T-helper 2 cell treated with Interferon-gamma antibody and Interleukin-4, amounts not matched to agents 5 μg/mL and 100 μg/mL, for 36 hours (primary cell): ENCODE measurements at regions not wholly inside any gene's neighbourhood (a gene's known extent, or its start where the extent isn't known, plus 50 kb on each side); places are given as distances from the start of the nearest gene placed in this dataset.

Experiments used
- DNase-seq: peaks from one replicate; pipeline ENCODE4 v3.0.0; 2021; ENCODE audit warnings: low spot score
- H3K27ac Mint-ChIP-seq: one replicate; pipeline ENCODE4 v1.8.0; 2021; ENCODE audit warnings: mild to moderate bottlenecking, mixed read lengths
- H3K27me3 Mint-ChIP-seq: one replicate; pipeline ENCODE4 v1.8.0; 2021; ENCODE audit warnings: low read depth, mixed read lengths
- H3K36me3 Mint-ChIP-seq: one replicate; pipeline ENCODE4 v1.8.0; 2021; ENCODE audit warnings: low read depth, mixed read lengths
- H3K4me1 Mint-ChIP-seq: one replicate; pipeline ENCODE4 v1.8.0; 2021; ENCODE audit warnings: low read depth, mixed read lengths
- H3K4me3 Mint-ChIP-seq: one replicate; pipeline ENCODE4 v1.8.0; 2022; ENCODE audit warnings: mild to moderate bottlenecking, moderate library complexity, mixed read lengths
- H3K9me3 Mint-ChIP-seq: one replicate; pipeline ENCODE4 v1.8.0; 2021; ENCODE audit warnings: mixed read lengths

DNA sequence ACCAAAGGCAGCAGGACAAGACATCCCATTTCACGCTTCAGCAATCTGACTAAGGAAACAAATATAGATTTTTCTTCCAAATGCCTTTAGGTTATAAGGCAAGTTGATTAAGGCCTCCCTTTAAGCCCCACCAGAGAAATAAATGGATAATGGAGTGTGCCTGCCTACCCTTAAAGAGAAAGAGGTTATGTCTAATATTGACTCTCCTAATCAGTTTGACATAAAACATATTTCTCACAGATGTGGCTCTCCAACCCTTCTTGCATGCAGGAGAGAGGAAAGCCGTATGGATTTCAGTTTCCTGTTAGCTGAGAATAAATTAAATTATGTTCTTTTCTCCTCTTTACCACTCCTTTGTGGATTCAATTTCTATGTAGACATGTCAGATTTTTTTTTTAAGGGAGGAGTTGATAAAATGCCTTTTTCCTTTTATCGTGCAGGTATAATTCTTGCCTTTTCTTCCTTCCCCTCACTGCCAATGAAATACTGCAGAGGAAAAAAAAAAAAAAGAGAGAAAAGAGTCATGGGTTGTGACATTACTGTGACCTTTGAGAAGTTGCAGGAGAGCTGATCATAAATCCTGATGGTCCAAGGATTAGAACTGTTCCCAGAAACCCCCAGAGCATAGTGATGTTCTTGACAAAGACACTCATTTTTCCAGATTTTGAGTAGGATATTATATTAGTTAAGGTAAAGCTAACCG, 355.3 kb upstream of the SLCO3A1 start:
- Mint-ChIP-seq H3K9me3 (no peaks in the 10 kb centered on the region), H3K27ac (no peak overlapping the region), H3K27me3 (peaks cover 11% of the 10 kb centered on the region), H3K4me3 (no peak overlapping the region), H3K36me3 (no peaks in the 10 kb centered on the region), H3K4me1 (no peaks in the 10 kb centered on the region)
- no peak for DNase-seq

DNA sequence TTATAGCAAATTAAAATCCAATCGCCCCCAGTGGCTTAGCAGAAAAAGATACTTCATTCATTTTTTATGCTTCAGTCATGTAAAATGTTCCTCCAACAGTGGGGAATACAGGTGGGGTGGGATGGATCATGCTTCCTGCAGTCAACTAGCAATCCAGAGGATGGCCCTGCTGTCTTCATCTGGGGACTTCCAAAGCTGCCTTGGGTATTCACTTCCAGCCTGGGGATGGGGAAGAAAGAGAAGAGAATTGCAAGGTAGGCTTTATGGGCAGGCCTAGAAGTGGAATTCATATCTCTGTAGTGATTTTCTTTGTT, 354.8 kb upstream of the SLCO3A1 start:
- Mint-ChIP-seq H3K27me3 (peaks cover 11% of the 10 kb centered on the region), H3K4me3 (no peak overlapping the region), H3K9me3 (no peaks in the 10 kb centered on the region), H3K36me3 (no peaks in the 10 kb centered on the region), H3K27ac (no peak overlapping the region), H3K4me1 (no peaks in the 10 kb centered on the region)
- DNase-seq = no peak

- Mint-ChIP-seq H3K4me1 (no peaks in the 10 kb centered on the region), H3K27me3 (peaks cover 11% of the 10 kb centered on the region), H3K9me3 (no peaks in the 10 kb centered on the region), H3K27ac (no peak overlapping the region), H3K36me3 (no peaks in the 10 kb centered on the region), H3K4me3 (no peak overlapping the region)
- DNase-seq = no peak
These were observed 353.6 kb upstream of the SLCO3A1 start for GRCh38 chr15:91499774-91500383.

DNA sequence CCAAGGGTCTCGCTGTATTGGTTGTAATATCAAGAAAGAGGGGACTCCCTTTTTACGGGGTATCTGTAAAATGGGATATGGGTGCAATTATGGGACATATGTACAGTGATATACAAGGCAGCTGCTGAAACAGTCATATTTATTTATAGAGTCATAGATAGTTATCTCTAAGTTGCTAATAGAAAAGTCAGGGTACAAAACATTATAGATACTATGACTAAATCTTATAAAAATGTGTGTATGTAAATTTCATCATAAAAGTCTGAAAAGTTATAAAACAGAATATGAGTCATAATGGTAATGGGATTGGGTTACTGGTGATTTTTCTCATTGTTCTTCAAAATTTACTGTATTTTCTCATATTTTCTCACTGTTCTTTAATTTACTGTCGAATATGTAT, 344.9 kb upstream of the SLCO3A1 start:
- H3K9me3 Mint-ChIP-seq = no peaks in the 10 kb centered on the region
- H3K36me3 Mint-ChIP-seq = no peaks in the 10 kb centered on the region
- no peak for DNase-seq

GRCh38 chr15:91514147-91514546, 339.4 kb upstream of the SLCO3A1 start:
- H3K9me3 Mint-ChIP-seq = no peaks in the 10 kb centered on the region
- H3K4me3 Mint-ChIP-seq = no peak overlapping the region
- peaks cover 16% of the 10 kb centered on the region for H3K27me3 Mint-ChIP-seq
- no peaks in the 10 kb centered on the region for H3K4me1 Mint-ChIP-seq
- no peaks in the 10 kb centered on the region for H3K36me3 Mint-ChIP-seq
- no peak for DNase-seq
- H3K27ac Mint-ChIP-seq = no peak overlapping the region

More for the DNA sequence above, 344.9 kb upstream of the SLCO3A1 start:
- Mint-ChIP-seq H3K27me3 (peaks cover 11% of the 10 kb centered on the region), H3K4me1 (no peaks in the 10 kb centered on the region), H3K27ac (no peak overlapping the region), H3K4me3 (no peak overlapping the region)

GRCh38 chr15:91515188-91515754, 338.2 kb upstream of the SLCO3A1 start:
- no peak for DNase-seq
- Mint-ChIP-seq H3K36me3 (no peaks in the 10 kb centered on the region), H3K27ac (no peak overlapping the region), H3K4me3 (no peak overlapping the region), H3K27me3 (peaks cover 16% of the 10 kb centered on the region), H3K4me1 (no peaks in the 10 kb centered on the region), H3K9me3 (no peaks in the 10 kb centered on the region)

DNA sequence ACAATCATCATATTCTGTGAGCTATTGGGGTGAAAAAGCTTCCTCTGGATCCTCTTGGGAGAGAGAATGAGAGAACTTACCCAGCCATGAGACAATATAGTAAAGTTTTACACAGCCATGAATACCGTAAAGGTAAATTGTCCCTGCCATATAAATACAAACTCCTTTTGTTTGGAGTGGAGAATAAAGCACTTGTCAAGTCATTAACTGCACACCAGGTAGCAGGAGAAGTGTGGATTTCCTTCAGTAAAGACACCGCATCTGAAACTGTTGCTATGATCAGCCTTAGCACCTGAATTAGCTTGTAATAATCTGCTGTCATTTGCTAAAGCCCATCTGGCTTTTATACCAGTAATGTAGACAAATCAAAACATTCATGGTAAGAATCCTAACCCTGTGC, 336.6 kb upstream of the SLCO3A1 start:
- Mint-ChIP-seq H3K4me1 (no peaks in the 10 kb centered on the region), H3K9me3 (no peaks in the 10 kb centered on the region), H3K27me3 (peaks cover 9% of the 10 kb centered on the region), H3K4me3 (no peak overlapping the region), H3K27ac (no peak overlapping the region), H3K36me3 (no peaks in the 10 kb centered on the region)
- no peak for DNase-seq

DNA sequence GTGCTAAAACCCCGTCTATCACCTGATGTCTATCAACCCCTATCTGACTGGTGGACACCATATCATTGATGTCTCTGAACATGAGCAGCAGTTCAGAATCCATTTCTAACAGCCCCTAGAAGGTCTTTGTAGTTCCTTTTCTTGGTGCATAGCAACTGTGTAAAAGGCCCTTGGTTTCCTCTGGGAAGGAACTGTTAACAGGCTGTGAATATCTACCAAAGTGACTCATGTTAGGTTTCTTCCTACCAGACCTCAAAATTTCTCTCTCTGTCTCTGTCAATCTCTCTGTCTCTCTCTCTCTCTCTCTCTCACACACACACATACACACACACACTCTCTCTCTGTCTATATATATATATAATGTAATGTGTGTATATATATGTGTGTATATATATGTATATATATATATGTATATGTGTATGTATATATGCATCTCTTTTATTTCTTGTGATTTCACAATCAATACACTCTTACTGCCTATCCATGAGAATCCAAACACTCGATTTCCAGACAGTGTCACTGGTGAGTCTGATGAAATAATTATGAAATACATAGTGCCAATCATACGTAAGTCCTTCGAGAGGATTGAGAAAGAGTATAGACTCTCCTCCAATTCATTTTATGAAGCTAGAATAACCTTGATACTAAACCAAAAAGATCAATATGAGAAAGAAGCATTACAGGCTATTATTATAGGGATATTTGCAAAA, 335.9 kb upstream of the SLCO3A1 start:
- Mint-ChIP-seq H3K27me3 (peaks cover 6% of the 10 kb centered on the region), H3K27ac (no peak overlapping the region), H3K4me1 (no peaks in the 10 kb centered on the region), H3K36me3 (no peaks in the 10 kb centered on the region), H3K4me3 (no peak overlapping the region), H3K9me3 (no peaks in the 10 kb centered on the region)
- no peak for DNase-seq

- no peak overlapping the region for H3K27ac Mint-ChIP-seq
- H3K9me3 Mint-ChIP-seq = no peaks in the 10 kb centered on the region
- H3K4me3 Mint-ChIP-seq = no peak overlapping the region
- no peak for DNase-seq
- peaks cover 3% of the 10 kb centered on the region for H3K27me3 Mint-ChIP-seq
- no peaks in the 10 kb centered on the region for H3K36me3 Mint-ChIP-seq
- H3K4me1 Mint-ChIP-seq = no peaks in the 10 kb centered on the region
These were observed 332.7 kb upstream of the SLCO3A1 start for GRCh38 chr15:91520850-91521249.

DNA sequence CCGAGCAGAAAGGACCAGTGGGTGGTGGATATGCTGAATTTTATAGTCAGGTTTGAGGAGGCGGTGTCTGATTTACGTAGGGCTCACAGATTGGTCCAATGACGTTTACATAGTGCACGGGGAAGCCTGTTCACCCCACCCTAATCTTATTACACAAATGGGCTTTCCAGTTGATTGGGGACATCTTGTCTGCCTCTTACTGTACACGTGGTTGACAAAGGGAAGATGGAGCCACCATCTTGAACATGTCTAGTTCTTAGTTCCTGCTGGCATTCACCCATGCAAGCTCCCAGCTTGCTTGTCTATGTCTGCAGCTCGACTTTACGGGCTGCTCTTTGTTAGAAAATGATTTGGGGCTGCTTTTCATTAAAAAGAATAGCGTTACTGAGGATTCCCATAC, 332.0 kb upstream of the SLCO3A1 start:
- Mint-ChIP-seq H3K9me3 (no peaks in the 10 kb centered on the region), H3K4me1 (no peaks in the 10 kb centered on the region), H3K27me3 (peaks cover 6% of the 10 kb centered on the region), H3K36me3 (no peaks in the 10 kb centered on the region), H3K27ac (no peak overlapping the region), H3K4me3 (no peak overlapping the region)
- no peak for DNase-seq

GRCh38 chr15:91521996-91522395, 331.5 kb upstream of the SLCO3A1 start:
- Mint-ChIP-seq H3K4me1 (no peaks in the 10 kb centered on the region), H3K36me3 (no peaks in the 10 kb centered on the region), H3K27me3 (peaks cover 10% of the 10 kb centered on the region), H3K9me3 (no peaks in the 10 kb centered on the region), H3K4me3 (no peak overlapping the region), H3K27ac (no peak overlapping the region)
- DNase-seq = no peak

DNA sequence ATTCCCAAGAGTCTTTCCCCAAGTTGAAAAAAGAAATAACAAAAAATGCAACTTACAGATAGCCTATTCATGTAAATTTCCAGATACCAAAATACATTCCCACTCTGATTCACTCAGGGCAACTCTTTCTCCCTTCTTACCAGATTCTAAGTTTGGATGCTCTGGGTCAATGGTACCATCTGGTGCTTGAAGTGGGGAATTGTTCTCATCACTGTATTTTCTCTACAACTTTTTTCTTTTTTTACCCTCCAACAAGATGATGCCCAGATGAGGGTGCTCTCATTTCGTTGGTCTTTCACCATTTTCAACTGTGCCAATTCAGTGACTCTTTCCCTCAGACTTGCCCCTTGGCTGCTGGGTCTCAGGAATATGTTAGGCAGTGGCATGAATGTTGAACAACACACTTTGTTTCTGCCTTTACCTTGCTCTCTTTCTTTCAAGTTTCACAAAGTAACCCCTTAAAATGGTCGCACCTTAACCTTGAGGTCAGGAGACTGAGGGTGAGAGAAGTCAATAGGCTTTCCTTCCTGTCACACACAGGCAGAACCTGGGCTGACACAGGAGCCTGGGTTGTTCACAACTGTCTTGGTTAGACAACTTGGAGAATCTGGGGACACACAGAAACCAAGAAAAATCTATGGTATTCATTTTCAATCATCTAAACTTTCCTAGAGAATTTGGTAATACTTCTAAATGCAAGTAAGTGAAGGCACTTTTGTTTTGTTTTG, 330.7 kb upstream of the SLCO3A1 start:
- Mint-ChIP-seq H3K9me3 (no peaks in the 10 kb centered on the region), H3K36me3 (no peaks in the 10 kb centered on the region), H3K27ac (no peak overlapping the region), H3K4me1 (no peaks in the 10 kb centered on the region), H3K4me3 (no peak overlapping the region), H3K27me3 (peaks cover 7% of the 10 kb centered on the region)
- DNase-seq = no peak

DNA sequence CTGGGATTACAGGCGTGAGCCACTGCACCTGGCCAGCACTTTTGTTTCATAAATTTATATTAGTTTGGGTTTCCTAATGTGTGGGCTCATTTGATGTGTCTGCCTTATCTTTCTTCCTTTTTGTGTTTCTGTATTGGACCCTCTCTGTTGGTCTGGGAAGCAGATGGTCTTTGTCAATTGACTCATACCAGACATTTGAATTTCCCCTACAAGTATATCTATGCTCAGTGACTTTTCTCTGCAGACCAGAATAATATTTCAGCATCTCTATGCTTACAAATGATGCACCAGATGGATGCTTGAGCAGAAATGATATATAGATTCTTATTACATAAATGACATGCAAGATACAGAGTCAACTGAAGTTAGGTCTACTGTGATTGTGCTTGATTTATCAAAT, 329.9 kb upstream of the SLCO3A1 start:
- H3K4me1 Mint-ChIP-seq = no peaks in the 10 kb centered on the region
- no peaks in the 10 kb centered on the region for H3K9me3 Mint-ChIP-seq
- no peaks in the 10 kb centered on the region for H3K36me3 Mint-ChIP-seq
- no peak for DNase-seq
- no peak overlapping the region for H3K27ac Mint-ChIP-seq
- H3K27me3 Mint-ChIP-seq = peaks cover 10% of the 10 kb centered on the region
- no peak overlapping the region for H3K4me3 Mint-ChIP-seq

- Mint-ChIP-seq H3K9me3 (no peaks in the 10 kb centered on the region), H3K4me3 (no peak overlapping the region)
These were observed 329.0 kb upstream of the SLCO3A1 start for GRCh38 chr15:91524534-91524933.

More at GRCh38 chr15:91524534-91524933, 329.0 kb upstream of the SLCO3A1 start:
- Mint-ChIP-seq H3K36me3 (no peaks in the 10 kb centered on the region), H3K4me1 (no peaks in the 10 kb centered on the region), H3K27ac (no peak overlapping the region), H3K27me3 (peaks cover 14% of the 10 kb centered on the region)
- DNase-seq = no peak
